HL-60 (cell line): ENCODE measurements at regions not wholly inside any gene's neighbourhood (a gene's known extent, or its start where the extent isn't known, plus 50 kb on each side); places are given as distances from the start of the nearest gene placed in this dataset.

ENCODE experiments used
- DNase-seq, 2 experiments: peaks; one replicate each; pipeline ENCODE4 v3.0.0-alpha.2; 2010 to 2020; ENCODE audit warnings: low read depth in 1 of 2, low spot score in 1 of 2
- H3K27ac ChIP-seq: fragments of 250-450 bp; sonication (Bioruptor Pico); replicated peaks from 2 replicates; pipeline ENCODE4 v1.5.1; 2020; ENCODE audit warnings: mild to moderate bottlenecking, moderate library complexity
- H3K27me3 ChIP-seq: fragments of 250-450 bp; sonication (Bioruptor Pico); 2 replicates; pipeline ENCODE4 v1.5.1; 2021; ENCODE audit warnings: mild to moderate bottlenecking, moderate library complexity; ENCODE audit not compliant: insufficient read depth, poor library complexity, severe bottlenecking
- H3K4me3 ChIP-seq: replicated peaks from 2 replicates; pipeline ENCODE4 v1.5.1; 2011; ENCODE audit warnings: mild to moderate bottlenecking, control low read depth, low read length; ENCODE audit not compliant: insufficient read depth
- CTCF ChIP-seq: IDR thresholded peaks from one replicate; pipeline ENCODE4 v1.5.1; 2011; ENCODE audit warnings: low read length, control low read depth, inconsistent platforms; ENCODE audit not compliant: insufficient read depth
- GABPA ChIP-seq: IDR thresholded peaks from 2 replicates; pipeline ENCODE4 v1.6.1; 2012; ENCODE audit warnings: low read depth
- POLR2AphosphoS5 ChIP-seq: IDR thresholded peaks from 2 replicates; pipeline ENCODE4 v1.6.1; 2012; ENCODE audit warnings: low read depth
- REST ChIP-seq: IDR thresholded peaks from 2 replicates; pipeline ENCODE4 v1.6.1; 2012; ENCODE audit warnings: low read depth; ENCODE audit not compliant: insufficient replicate concordance
- SPI1 ChIP-seq: IDR thresholded peaks from 2 replicates; pipeline ENCODE4 v1.6.1; 2012; ENCODE audit warnings: low read depth, mild to moderate bottlenecking, borderline replicate concordance

GRCh38 chr15:91376038-91376437 lies 276.0 kb downstream of the SV2B start:
- Histone ChIP-seq H3K27ac (no peak overlapping the region), H3K27me3 (no peaks in the 10 kb centered on the region), H3K4me3 (no peak overlapping the region)
- no peak for DNase-seq
- TF ChIP-seq POLR2AphosphoS5 (no peak), CTCF (no peak), GABPA (no peak), SPI1 (no peak), REST (no peak)

- TF ChIP-seq SPI1 (no peak), CTCF (no peak), POLR2AphosphoS5 (no peak), GABPA (no peak), REST (no peak)
- no peaks in the 10 kb centered on the region for H3K27me3 ChIP-seq
- H3K4me3 ChIP-seq, result no peak overlapping the region
- no peak for DNase-seq
- H3K27ac ChIP-seq, result no peak overlapping the region
These were observed 280.1 kb downstream of the SV2B start for GRCh38 chr15:91380114-91380513.

GRCh38 chr15:91383532-91383931 lies 283.5 kb downstream of the SV2B start:
- no peak overlapping the region for H3K4me3 ChIP-seq
- H3K27ac ChIP-seq, result no peak overlapping the region
- no peak for DNase-seq
- no peaks in the 10 kb centered on the region for H3K27me3 ChIP-seq
- TF ChIP-seq GABPA, result no peak
- no peak for TF ChIP-seq REST
- TF ChIP-seq CTCF, result no peak
- no peak for TF ChIP-seq SPI1
- no peak for TF ChIP-seq POLR2AphosphoS5
